Tibial nerve (tissue), 4 donors: ENCODE measurements at regions not wholly inside any gene's neighbourhood (a gene's known extent, or its start where the extent isn't known, plus 50 kb on each side); places are given as distances from the start of the nearest gene placed in this dataset.

Experiments used
- DNase-seq, 2 donors: peaks; one replicate each; pipeline ENCODE4 v3.0.0-alpha.2; 2019; ENCODE audit warnings: low spot score in 2 of 2
- H3K27ac ChIP-seq, 4 donors: fragments of 200-600 bp; sonication (generic) in 3 of 4; one replicate each; pipeline ENCODE4 v1.5.1; 2017 to 2019; ENCODE audit warnings: mild to moderate bottlenecking in 1 of 4
- H3K27me3 ChIP-seq, 2 donors: fragments of 200-600 bp; sonication (generic) in 1 of 2; one replicate each; pipeline versions ENCODE4 v1.5.1 to v1.6.0; 2017 to 2019
- H3K36me3 ChIP-seq, 3 donors: fragments of 200-600 bp; sonication (generic); one replicate each; pipeline ENCODE4 v1.5.1; 2018 to 2019
- H3K4me1 ChIP-seq, 4 donors: fragments of 200-600 bp; sonication (generic) in 3 of 4; one replicate each; pipeline ENCODE4 v1.5.1; 2017 to 2019
- H3K4me3 ChIP-seq, 4 donors: fragments of 200-600 bp; sonication (generic) in 3 of 4; one replicate each; pipeline ENCODE4 v1.5.1; 2017 to 2019; ENCODE audit warnings: mild to moderate bottlenecking in 1 of 4, moderate library complexity in 1 of 4
- H3K9me3 ChIP-seq, 4 donors: fragments of 200-600 bp; sonication (generic) in 3 of 4; one replicate each; pipeline ENCODE4 v1.5.1; 2017 to 2019
- CTCF ChIP-seq, 5 experiments: fragments of 200-600 bp in 3 of 5; fragments of 450-650 bp in 2 of 5; sonication (generic) in 3 of 5; IDR thresholded peaks; one replicate each; pipeline ENCODE4 v1.5.1; 2016 to 2019; ENCODE audit warnings: antibody characterized with exemption in 5 of 5, mild to moderate bottlenecking in 3 of 5, moderate library complexity in 2 of 5
- EP300 ChIP-seq, 2 donors: sonication (generic); formaldehyde crosslinking; IDR thresholded peaks; one replicate each; pipeline ENCODE4 v1.6.1; 2017; ENCODE audit warnings: antibody characterized with exemption in 2 of 2, mild to moderate bottlenecking in 1 of 2
- POLR2A ChIP-seq, 2 donors: fragments of 450-650 bp; IDR thresholded peaks; one replicate each; pipeline ENCODE4 v1.6.1; 2017; ENCODE audit warnings: antibody characterized with exemption in 2 of 2, mild to moderate bottlenecking in 2 of 2, moderate library complexity in 2 of 2
- WGBS, 2 donors: methylation state at CpG; one replicate each; pipeline ENCODE4 v1.1.5; 2018; 5-methylcytosine and 5-hydroxymethylcytosine counted together

GRCh38 chr2:105609746-105610402, 134.8 kb upstream of the NCK2 start:
- TF ChIP-seq CTCF (IDR thresholded peaks at IDR 0.05): no peak
- TF ChIP-seq EP300 (IDR thresholded peaks at IDR 0.05): no peak
- no peak for TF ChIP-seq POLR2A (IDR thresholded peaks at IDR 0.05)
- WGBS, 2 donors: 83 to 84% methylated on average over 13 of the region's 13 CpGs

GRCh38 chr2:105607920-105608504, 136.7 kb upstream of the NCK2 start:
- Histone ChIP-seq H3K4me1 (peaks cover 0 to 25% (median 4%) of the 10 kb centered on the region in 4 donors), H3K36me3 (no peaks in the 10 kb centered on the region), H3K27ac (no peak overlapping the region), H3K9me3 (no peaks in the 10 kb centered on the region), H3K27me3 (no peaks in the 10 kb centered on the region), H3K4me3 (no peak overlapping the region)
- no peak for DNase-seq
- no peak for TF ChIP-seq EP300 (IDR thresholded peaks at IDR 0.05)
- 85 to 90% methylated on average over 4 of the region's 4 CpGs for WGBS, 2 donors

More at GRCh38 chr2:105609746-105610402, 134.8 kb upstream of the NCK2 start:
- no peak overlapping the region for H3K4me3 ChIP-seq
- no peaks in the 10 kb centered on the region for H3K9me3 ChIP-seq
- no peak for DNase-seq
- peaks cover 0 to 22% (median 4%) of the 10 kb centered on the region in 4 donors for H3K4me1 ChIP-seq
- H3K27ac ChIP-seq: peak overlapping the region in 2 of 4 donors; percentile 9 to 45
- H3K36me3 ChIP-seq: no peaks in the 10 kb centered on the region
- H3K27me3 ChIP-seq: no peaks in the 10 kb centered on the region

GRCh38 chr2:105606081-105606480, 138.6 kb upstream of the NCK2 start:
- H3K4me1 ChIP-seq: peaks cover 0 to 23% (median 4%) of the 10 kb centered on the region in 4 donors
- WGBS, 2 donors: 87 to 92% methylated on average over 3 of the region's 3 CpGs
- TF ChIP-seq CTCF (IDR thresholded peaks at IDR 0.05) (no peak), POLR2A (IDR thresholded peaks at IDR 0.05) (no peak), EP300 (IDR thresholded peaks at IDR 0.05) (no peak)
- no peak for DNase-seq
- no peak overlapping the region for H3K27ac ChIP-seq
- H3K9me3 ChIP-seq: no peaks in the 10 kb centered on the region
- no peaks in the 10 kb centered on the region for H3K27me3 ChIP-seq
- H3K36me3 ChIP-seq: no peaks in the 10 kb centered on the region
- H3K4me3 ChIP-seq: no peak overlapping the region

- Histone ChIP-seq H3K36me3 (no peaks in the 10 kb centered on the region), H3K27me3 (no peaks in the 10 kb centered on the region), H3K4me3 (no peak overlapping the region), H3K27ac (peak overlapping the region in 2 of 4 donors; percentile 20 to 70), H3K9me3 (no peaks in the 10 kb centered on the region), H3K4me1 (peaks cover 0 to 17% (median 1%) of the 10 kb centered on the region in 4 donors)
- 42 to 43% methylated on average over 3 of the region's 3 CpGs for whole genome bisulfite sequencing, 2 donors
- DNase-seq: no peak
- no peak for TF ChIP-seq POLR2A (IDR thresholded peaks at IDR 0.05)
- TF ChIP-seq EP300 (IDR thresholded peaks at IDR 0.05): no peak
- TF ChIP-seq CTCF (IDR thresholded peaks at IDR 0.05): no peak
Measured at GRCh38 chr2:105604938-105605337, 139.8 kb upstream of the NCK2 start.

- Histone ChIP-seq H3K4me3 (no peak overlapping the region), H3K27ac (no peak overlapping the region), H3K9me3 (no peaks in the 10 kb centered on the region), H3K27me3 (no peaks in the 10 kb centered on the region), H3K4me1 (peaks cover 0 to 24% (median 1%) of the 10 kb centered on the region in 4 donors), H3K36me3 (no peaks in the 10 kb centered on the region)
- no peak for TF ChIP-seq EP300 (IDR thresholded peaks at IDR 0.05)
- TF ChIP-seq POLR2A (IDR thresholded peaks at IDR 0.05): no peak
- no peak for TF ChIP-seq CTCF (IDR thresholded peaks at IDR 0.05)
- 79 to 87% methylated on average over 8 of the region's 8 CpGs for WGBS, 2 donors
- no peak for DNase-seq
Measured at GRCh38 chr2:105600949-105601794, 143.5 kb upstream of the NCK2 start.
